ENCODE measurements at regions not wholly inside any gene's neighbourhood (a gene's known extent, or its start where the extent isn't known, plus 50 kb on each side); places are given as distances from the start of the nearest gene placed in this dataset.
A peak's percentile ranks its signal among the peaks of the same experiment; 100 is the strongest.

DNA sequence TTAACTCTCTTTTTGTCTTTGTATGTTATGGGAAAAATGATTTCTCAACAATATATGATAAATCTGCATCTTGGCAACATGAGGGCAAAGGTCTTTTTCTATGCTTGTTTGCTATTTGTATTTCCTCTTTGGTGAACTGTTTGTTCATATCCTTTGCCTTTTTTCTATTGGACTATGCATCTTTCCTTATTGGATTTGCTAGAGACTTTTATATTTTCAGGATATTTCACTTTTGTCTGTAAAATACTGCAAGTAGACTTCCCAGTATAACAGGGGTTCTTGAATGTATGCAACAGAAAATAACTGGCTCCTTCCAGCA is 69.4 kb upstream of the SSBP2 start:
- no peaks in the 10 kb centered on the region for H4K20me1 ChIP-seq (ENCODE audit: insufficient read depth, low read length)
- TF ChIP-seq, protein P1, sequence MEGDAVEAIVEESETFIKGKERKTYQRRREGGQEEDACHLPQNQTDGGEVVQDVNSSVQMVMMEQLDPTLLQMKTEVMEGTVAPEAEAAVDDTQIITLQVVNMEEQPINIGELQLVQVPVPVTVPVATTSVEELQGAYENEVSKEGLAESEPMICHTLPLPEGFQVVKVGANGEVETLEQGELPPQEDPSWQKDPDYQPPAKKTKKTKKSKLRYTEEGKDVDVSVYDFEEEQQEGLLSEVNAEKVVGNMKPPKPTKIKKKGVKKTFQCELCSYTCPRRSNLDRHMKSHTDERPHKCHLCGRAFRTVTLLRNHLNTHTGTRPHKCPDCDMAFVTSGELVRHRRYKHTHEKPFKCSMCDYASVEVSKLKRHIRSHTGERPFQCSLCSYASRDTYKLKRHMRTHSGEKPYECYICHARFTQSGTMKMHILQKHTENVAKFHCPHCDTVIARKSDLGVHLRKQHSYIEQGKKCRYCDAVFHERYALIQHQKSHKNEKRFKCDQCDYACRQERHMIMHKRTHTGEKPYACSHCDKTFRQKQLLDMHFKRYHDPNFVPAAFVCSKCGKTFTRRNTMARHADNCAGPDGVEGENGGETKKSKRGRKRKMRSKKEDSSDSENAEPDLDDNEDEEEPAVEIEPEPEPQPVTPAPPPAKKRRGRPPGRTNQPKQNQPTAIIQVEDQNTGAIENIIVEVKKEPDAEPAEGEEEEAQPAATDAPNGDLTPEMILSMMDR (IDR thresholded peaks at IDR 0.05; ENCODE audit: borderline replicate concordance, extremely low read depth, low read length, poor library complexity, severe bottlenecking): no peak
- TF ChIP-seq EZH2 (IDR thresholded peaks at IDR 0.05; ENCODE audit: borderline replicate concordance, low read depth, low read length, severe bottlenecking): no peak
- no peaks in the 10 kb centered on the region for H3K79me2 ChIP-seq (ENCODE audit: insufficient read depth, low read length)
- no peak for ATAC-seq (ENCODE audit: insufficient read depth, low read depth)
- H3K4me3 ChIP-seq (ENCODE audit: low read depth in 1 of 2, low read length in 2 of 2): no peak overlapping the region
- H2AFZ ChIP-seq (ENCODE audit: low read depth, low read length): no peak overlapping the region
- no peak overlapping the region for H3K4me2 ChIP-seq (ENCODE audit: insufficient read depth, low read length)
- DNase-seq: no peak
- no peak overlapping the region for H3K9ac ChIP-seq (ENCODE audit: low read depth, low read length)
- peaks cover 46% of the 10 kb centered on the region for H3K4me1 ChIP-seq (ENCODE audit: insufficient read depth, low read length)
- peak overlapping the region; percentile 69; the same call in 1 of the 2 replicates for H3K27ac ChIP-seq (ENCODE audit: low read length)
- H3K9me3 ChIP-seq (ENCODE audit: insufficient read depth, low read length, severe bottlenecking): no peaks in the 10 kb centered on the region
- H3K36me3 ChIP-seq (ENCODE audit: insufficient read depth, low read length): no peaks in the 10 kb centered on the region
- no peaks in the 10 kb centered on the region for H3K27me3 ChIP-seq (ENCODE audit: insufficient read depth, low read length, poor library complexity)

GRCh38 chr5:81819556-81820317 is 68.8 kb upstream of the SSBP2 start:
- Histone ChIP-seq H3K9ac (ENCODE audit: low read depth, low read length) (no peak overlapping the region), H3K4me2 (ENCODE audit: insufficient read depth, low read length) (no peak overlapping the region), H4K20me1 (ENCODE audit: insufficient read depth, low read length) (no peaks in the 10 kb centered on the region), H2AFZ (ENCODE audit: low read depth, low read length) (no peak overlapping the region), H3K27me3 (ENCODE audit: insufficient read depth, low read length, poor library complexity) (no peaks in the 10 kb centered on the region), H3K36me3 (ENCODE audit: insufficient read depth, low read length) (no peaks in the 10 kb centered on the region), H3K9me3 (ENCODE audit: insufficient read depth, low read length, severe bottlenecking) (no peaks in the 10 kb centered on the region), H3K4me1 (ENCODE audit: insufficient read depth, low read length) (peaks cover 46% of the 10 kb centered on the region), H3K79me2 (ENCODE audit: insufficient read depth, low read length) (no peaks in the 10 kb centered on the region), H3K27ac (ENCODE audit: low read length) (peak overlapping the region; percentile 69), H3K4me3 (ENCODE audit: low read depth in 1 of 2, low read length in 2 of 2) (no peak overlapping the region)
- ATAC-seq (ENCODE audit: insufficient read depth, low read depth) (no peak), DNase-seq (no peak)
- TF ChIP-seq, protein P1 (IDR thresholded peaks at IDR 0.05; ENCODE audit: borderline replicate concordance, extremely low read depth, low read length, poor library complexity, severe bottlenecking): no peak
- no peak for TF ChIP-seq EZH2 (IDR thresholded peaks at IDR 0.05; ENCODE audit: borderline replicate concordance, low read depth, low read length, severe bottlenecking)

DNA sequence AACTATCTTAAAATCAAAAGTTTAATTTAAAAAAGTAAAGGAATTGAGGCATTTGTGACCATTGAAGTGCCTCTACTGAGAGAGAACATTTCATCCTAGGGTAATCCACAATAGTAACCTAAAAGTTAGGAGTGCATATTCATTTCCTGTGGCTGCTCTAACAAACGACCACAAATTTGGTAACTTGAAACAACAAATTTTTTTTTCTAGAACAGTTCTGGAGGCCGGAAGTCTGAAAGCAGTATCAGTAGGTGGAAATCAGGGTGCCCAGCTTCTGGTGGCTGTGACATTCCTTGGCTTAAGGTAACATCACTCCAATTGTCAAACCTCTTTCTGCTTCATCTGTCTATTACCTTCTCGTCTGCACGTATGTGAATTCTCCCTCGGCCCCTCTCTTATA is 67.1 kb upstream of the SSBP2 start:
- Histone ChIP-seq H3K36me3 (ENCODE audit: insufficient read depth, low read length) (no peaks in the 10 kb centered on the region), H3K4me1 (ENCODE audit: insufficient read depth, low read length) (peaks cover 46% of the 10 kb centered on the region), H3K4me3 (ENCODE audit: low read depth in 1 of 2, low read length in 2 of 2) (no peak overlapping the region), H4K20me1 (ENCODE audit: insufficient read depth, low read length) (no peaks in the 10 kb centered on the region), H3K9ac (ENCODE audit: low read depth, low read length) (0 out of 2 replicates have a peak overlapping the region, but pooled peaks have one; percentile 4), H3K9me3 (ENCODE audit: insufficient read depth, low read length, severe bottlenecking) (no peaks in the 10 kb centered on the region), H2AFZ (ENCODE audit: low read depth, low read length) (no peak overlapping the region), H3K79me2 (ENCODE audit: insufficient read depth, low read length) (no peaks in the 10 kb centered on the region), H3K27ac (ENCODE audit: low read length) (peak overlapping the region; percentile 69), H3K4me2 (ENCODE audit: insufficient read depth, low read length) (peak overlapping the region; percentile 40), H3K27me3 (ENCODE audit: insufficient read depth, low read length, poor library complexity) (no peaks in the 10 kb centered on the region)
- no peak for TF ChIP-seq EZH2 (IDR thresholded peaks at IDR 0.05; ENCODE audit: borderline replicate concordance, low read depth, low read length, severe bottlenecking)
- TF ChIP-seq, protein P1 (IDR thresholded peaks at IDR 0.05; ENCODE audit: borderline replicate concordance, extremely low read depth, low read length, poor library complexity, severe bottlenecking): no peak
- ATAC-seq (ENCODE audit: insufficient read depth, low read depth): peak; percentile 90
- DNase-seq: peak; percentile 61
